A549 (cell line): ENCODE measurements at regions not wholly inside any gene's neighbourhood (a gene's known extent, or its start where the extent isn't known, plus 50 kb on each side); places are given as distances from the start of the nearest gene placed in this dataset.

ENCODE experiments used
- ATAC-seq, 2 experiments: fragments of 200-7000 bp in 1 of 2; fragments of >200 bp in 1 of 2; cut with Nextera tagmentation in 1 of 2; cut with Tn5 transposase in 1 of 2; 3 replicates each; pipeline versions ENCODE4 v1.8.0 to v1.9.1; 2018 to 2020; ENCODE audit warnings: mild to moderate bottlenecking in 1 of 2, moderate library complexity in 1 of 2
- CTCF ChIA-PET: fragments of 300-600 bp; sonication (Branson Sonifier 250); formaldehyde crosslinking; extraction: SDS; loops from one replicate; lab custom pipeline; 2021; ENCODE audit warnings: antibody characterized with exemption, inconsistent platforms; lab: Yijun Ruan, JAX
- POLR2A ChIA-PET: fragments of 350-600 bp; formaldehyde crosslinking; extraction: SDS; loops from one replicate; lab custom pipeline; 2021; ENCODE audit warnings: antibody characterized with exemption, inconsistent platforms; lab: Yijun Ruan, JAX
- DNase-seq, 2 experiments: peaks; one replicate each; pipeline versions ENCODE4 v3.0.0 to v3.0.0-alpha.2; 2011 to 2016; ENCODE audit warnings: low read depth in 1 of 2, low spot score in 1 of 2
- FAIRE-seq: peaks from 2 replicates; lab custom pipeline; 2011; peaks lifted over from hg19 to GRCh38; lab: Jason Lieb, UNC
- H3K27ac ChIP-seq, 2 experiments: fragments of >200 bp; sonication (Bioruptor Twin); formaldehyde crosslinking; 3 replicates each; pipeline ENCODE4 v1.5.1; 2016 to 2017
- H3K4me1 ChIP-seq: fragments of >200 bp; sonication (Bioruptor Twin); formaldehyde crosslinking; 3 replicates; pipeline ENCODE4 v1.6.1; 2016
- H3K4me2 ChIP-seq: fragments of >200 bp; sonication (Bioruptor Twin); formaldehyde crosslinking; 3 replicates; pipeline ENCODE4 v1.6.1; 2016
- H3K4me3 ChIP-seq: fragments of >200 bp; sonication (Bioruptor Twin); formaldehyde crosslinking; 3 replicates; pipeline ENCODE4 v1.5.1; 2016
- H3K9me3 ChIP-seq: fragments of >200 bp; sonication (Bioruptor Twin); formaldehyde crosslinking; 3 replicates; pipeline ENCODE4 v1.6.1; 2016
- ATOH8 ChIP-seq: fragments of 250-450 bp; sonication (Bioruptor Pico); IDR thresholded peaks from 2 replicates; pipeline ENCODE4 v1.5.0; 2020; ENCODE audit warnings: low read depth, mild to moderate bottlenecking, moderate library complexity
- BCL3 ChIP-seq: fragments of >200 bp; sonication (Bioruptor Twin); formaldehyde crosslinking; IDR thresholded peaks from 3 replicates; pipeline ENCODE4 v1.6.1; 2016
- CBX2 ChIP-seq: fragments of 200-600 bp; sonication (generic); IDR thresholded peaks from 2 replicates; pipeline ENCODE4 v1.6.1; 2016; ENCODE audit warnings: low read depth, mild to moderate bottlenecking, borderline replicate concordance
- CBX8 ChIP-seq: fragments of 200-600 bp; sonication (generic); IDR thresholded peaks from 2 replicates; pipeline ENCODE4 v1.6.1; 2016
- CHD2 ChIP-seq: fragments of 150-350 bp; IDR thresholded peaks from 2 replicates; pipeline ENCODE4 v1.6.1; 2014; ENCODE audit warnings: low read length; ENCODE audit not compliant: partially characterized antibody
- CHD4 ChIP-seq: fragments of 200-600 bp; sonication (generic); IDR thresholded peaks from 2 replicates; pipeline ENCODE4 v1.6.1; 2016; ENCODE audit warnings: antibody characterized with exemption, mild to moderate bottlenecking, borderline replicate concordance
- ELK1 ChIP-seq: fragments of 150-350 bp; IDR thresholded peaks from 2 replicates; pipeline ENCODE4 v1.6.1; 2014; ENCODE audit warnings: low read depth, mild to moderate bottlenecking, low read length
- ESRRA ChIP-seq: fragments of 150-350 bp; IDR thresholded peaks from 2 replicates; pipeline ENCODE4 v1.6.1; 2014; ENCODE audit warnings: mild to moderate bottlenecking, low read length, borderline replicate concordance
- FOXS1 ChIP-seq: fragments of 250-450 bp; sonication (Bioruptor Pico); IDR thresholded peaks from 2 replicates; pipeline ENCODE4 v1.5.0; 2020; ENCODE audit warnings: mild to moderate bottlenecking, moderate library complexity
- GATA3 ChIP-seq: IDR thresholded peaks from 2 replicates; pipeline ENCODE4 v1.6.1; 2012; ENCODE audit warnings: borderline replicate concordance
- HOXA7 ChIP-seq: fragments of 250-450 bp; sonication (Bioruptor Pico); IDR thresholded peaks from 2 replicates; pipeline ENCODE4 v1.5.0; 2020; ENCODE audit warnings: mild to moderate bottlenecking, moderate library complexity
- HOXB13 ChIP-seq: fragments of 250-450 bp; sonication (Bioruptor Pico); IDR thresholded peaks from 2 replicates; pipeline ENCODE4 v1.5.0; 2020; ENCODE audit warnings: low read depth, mild to moderate bottlenecking, moderate library complexity
- JUNB ChIP-seq: fragments of >200 bp; sonication (Bioruptor Twin); formaldehyde crosslinking; IDR thresholded peaks from 2 replicates; pipeline ENCODE4 v1.6.1; 2016
- KDM5A ChIP-seq: fragments of 200-600 bp; sonication (generic); IDR thresholded peaks from 2 replicates; pipeline ENCODE4 v1.6.1; 2016; ENCODE audit warnings: antibody characterized with exemption, mild to moderate bottlenecking
- MAZ ChIP-seq: fragments of 150-350 bp; IDR thresholded peaks from 2 replicates; pipeline ENCODE4 v1.6.1; 2014; ENCODE audit warnings: antibody characterized with exemption, low read depth, low read length, borderline replicate concordance
- MYC ChIP-seq: IDR thresholded peaks from 2 replicates; pipeline ENCODE4 v1.6.1; 2012; ENCODE audit warnings: mild to moderate bottlenecking, inconsistent platforms, low read length, improper control_type of control experiment, borderline replicate concordance
- NFE2L2 ChIP-seq: fragments of 150-350 bp; conservative IDR thresholded peaks from 2 replicates; pipeline ENCODE4 v1.6.1; 2014; ENCODE audit warnings: low read length
- NPAS2 ChIP-seq: fragments of 250-450 bp; sonication (Bioruptor Pico); IDR thresholded peaks from 2 replicates; pipeline ENCODE4 v1.8.0; 2022; ENCODE audit warnings: mild to moderate bottlenecking, moderate library complexity, borderline replicate concordance
- NR3C1 ChIP-seq: fragments of >200 bp; sonication (Bioruptor Twin); formaldehyde crosslinking; IDR thresholded peaks from 3 replicates; pipeline ENCODE4 v1.6.1; 2017
- POLR2AphosphoS2 ChIP-seq: conservative IDR thresholded peaks from 2 replicates; pipeline ENCODE4 v1.6.1; 2012; ENCODE audit warnings: low read length, improper control_type of control experiment, inconsistent platforms
- RAD21 ChIP-seq, 2 experiments: fragments of >200 bp in 1 of 2; sonication (Bioruptor Twin) in 1 of 2; formaldehyde crosslinking in 1 of 2; IDR thresholded peaks in 1 of 2; conservative IDR thresholded peaks in 1 of 2; 2 replicates in 1 of 2; 3 replicates in 1 of 2; pipeline ENCODE4 v1.6.1; 2012 to 2018; ENCODE audit warnings: inconsistent platforms in 1 of 2
- RCOR1 ChIP-seq: fragments of 150-350 bp; IDR thresholded peaks from 2 replicates; pipeline ENCODE4 v1.6.1; 2014; ENCODE audit warnings: antibody characterized with exemption, low read length, low read depth
- REST ChIP-seq: fragments of 200-600 bp; sonication (generic); IDR thresholded peaks from 2 replicates; pipeline ENCODE4 v1.6.1; 2016; ENCODE audit warnings: antibody characterized with exemption, mild to moderate bottlenecking, moderate library complexity
- RFX5 ChIP-seq: fragments of 450-650 bp; IDR thresholded peaks from 2 replicates; pipeline ENCODE4 v1.7.1; 2014; ENCODE audit warnings: antibody characterized with exemption, mild to moderate bottlenecking, moderate library complexity
- SMC3 ChIP-seq: fragments of >200 bp; sonication (Bioruptor Twin); formaldehyde crosslinking; IDR thresholded peaks from 3 replicates; pipeline ENCODE4 v1.6.1; 2018; ENCODE audit warnings: inconsistent platforms
- USF2 ChIP-seq: fragments of 450-650 bp; IDR thresholded peaks from 2 replicates; pipeline ENCODE4 v1.6.1; 2014; ENCODE audit warnings: antibody characterized with exemption
- ZSCAN20 ChIP-seq: fragments of 250-450 bp; sonication (Bioruptor Pico); IDR thresholded peaks from 2 replicates; pipeline ENCODE4 v1.8.0; 2022; ENCODE audit warnings: mild to moderate bottlenecking, moderate library complexity
- WGBS: methylation state at CpG from one replicate; pipeline ENCODE4 v1.1.6; 2017; ENCODE audit errors: missing lambda C conversion rate; 5-methylcytosine and 5-hydroxymethylcytosine counted together

GRCh38 chr4:145339075-145339725 lies 142.5 kb upstream of the SMAD1 start:
- ChIA-PET CTCF (no interaction called here), POLR2A (no interaction called here)
- Histone ChIP-seq H3K9me3 (no peaks in the 10 kb centered on the region), H3K27ac (no peak overlapping the region), H3K4me2 (no peak overlapping the region), H3K4me3 (no peak overlapping the region), H3K4me1 (no peaks in the 10 kb centered on the region)
- TF ChIP-seq HOXA7 (CRISPR knock-in tag) (no peak), ELK1 (no peak), NR3C1 (no peak), RAD21 (conservative IDR thresholded peaks at IDR 0.05 in 1 of 2, IDR thresholded peaks at IDR 0.05 in 1 of 2) (no peak), MAZ (no peak), REST (no peak), MYC (no peak), HOXB13 (no peak), NFE2L2 (no peak), FOXS1 (no peak), USF2 (no peak), POLR2AphosphoS2 (no peak), BCL3 (no peak), KDM5A (no peak), JUNB (no peak)
- FAIRE-seq (no peak), ATAC-seq (no peak), DNase-seq (no peak)
- 31% methylated on average over 3 of the region's 3 CpGs for WGBS

- Histone ChIP-seq H3K27ac (no peak overlapping the region), H3K4me1 (no peaks in the 10 kb centered on the region), H3K9me3 (no peaks in the 10 kb centered on the region), H3K4me3 (no peak overlapping the region), H3K4me2 (no peak overlapping the region)
- ChIA-PET POLR2A (no interaction called here), CTCF (no interaction called here)
- 39% methylated on average over 3 of the region's 3 CpGs for WGBS
- ATAC-seq: no peak
- no peak for FAIRE-seq
- no peak for DNase-seq
- no peak for TF ChIP-seq CBX2
- no peak for TF ChIP-seq ESRRA
- TF ChIP-seq, all 56 proteins: peak for 0
Observed at GRCh38 chr4:145338568-145338967, 143.1 kb upstream of the SMAD1 start.

- H3K4me1 ChIP-seq: no peaks in the 10 kb centered on the region
- CTCF ChIA-PET: no interaction called here
- 17% methylated on average over 2 of the region's 2 CpGs for WGBS
- FAIRE-seq: no peak
- POLR2A ChIA-PET: no interaction called here
- H3K4me2 ChIP-seq: no peak overlapping the region
- DNase-seq: no peak
- H3K27ac ChIP-seq: no peak overlapping the region
- H3K4me3 ChIP-seq: no peak overlapping the region
- no peak for ATAC-seq
- no peaks in the 10 kb centered on the region for H3K9me3 ChIP-seq
- TF ChIP-seq ZSCAN20 (CRISPR knock-in tag) (no peak), ATOH8 (CRISPR knock-in tag) (no peak), NPAS2 (CRISPR knock-in tag) (no peak), CHD4 (no peak), CHD2 (no peak), RCOR1 (no peak), GATA3 (no peak), CBX8 (no peak), RFX5 (no peak), SMC3 (no peak)
Observed at GRCh38 chr4:145337391-145337790, 144.3 kb upstream of the SMAD1 start.
